SJSA1 (cell line): ENCODE measurements at regions not wholly inside any gene's neighbourhood (a gene's known extent, or its start where the extent isn't known, plus 50 kb on each side); places are given as distances from the start of the nearest gene placed in this dataset.
"Not testable (repeated sequence)": the region's sequence is repeated elsewhere in the genome, so short reads cannot be mapped to it uniquely, and the experiment has no call there.

Experiments
- DNase-seq, 2 experiments: peaks; one replicate each; pipeline ENCODE4 v3.0.0-alpha.2; 2015 to 2020; ENCODE audit warnings: low spot score in 2 of 2, low read depth in 1 of 2
- H3K27ac ChIP-seq: fragments of 250-450 bp; sonication (Bioruptor Pico); 2 replicates; pipeline ENCODE4 v1.5.1; 2020; ENCODE audit warnings: mild to moderate bottlenecking, moderate library complexity
- H3K27me3 ChIP-seq: fragments of 250-450 bp; sonication (Bioruptor Pico); replicated peaks from 2 replicates; pipeline ENCODE4 v1.5.1; 2020; ENCODE audit warnings: mild to moderate bottlenecking, moderate library complexity
- H3K36me3 ChIP-seq: fragments of 250-450 bp; sonication (Bioruptor Pico); 2 replicates; pipeline ENCODE4 v1.5.1; 2020; ENCODE audit warnings: mild to moderate bottlenecking
- H3K4me1 ChIP-seq: fragments of 250-450 bp; sonication (Bioruptor Pico); replicated peaks from 2 replicates; pipeline ENCODE4 v1.6.1; 2021; ENCODE audit warnings: mild to moderate bottlenecking
- H3K4me3 ChIP-seq: fragments of 250-450 bp; sonication (Bioruptor Pico); 2 replicates; pipeline ENCODE4 v1.5.1; 2020; ENCODE audit warnings: mild to moderate bottlenecking
- H3K9me3 ChIP-seq: fragments of 250-450 bp; sonication (Bioruptor Pico); replicated peaks from 2 replicates; pipeline ENCODE4 v1.5.1; 2020; ENCODE audit warnings: mild to moderate bottlenecking

- H3K27ac ChIP-seq, H3K4me3 ChIP-seq, H3K4me1 ChIP-seq, H3K36me3 ChIP-seq, H3K27me3 ChIP-seq, H3K9me3 ChIP-seq, DNase-seq: not testable (repeated sequence)
Observed at GRCh38 chr1:867550-867949, 56.2 kb upstream of the SAMD11 start.

GRCh38 chr1:869499-870244 lies 54.1 kb upstream of the SAMD11 start:
- H3K4me3 ChIP-seq, result no peak overlapping the region
- no peaks in the 10 kb centered on the region for H3K9me3 ChIP-seq
- peak; percentile 39 to 64 for DNase-seq
- no peak overlapping the region for H3K27ac ChIP-seq
- no peaks in the 10 kb centered on the region for H3K4me1 ChIP-seq
- H3K27me3 ChIP-seq, result no peaks in the 10 kb centered on the region; the same call in 1 of the 2 replicates
- no peaks in the 10 kb centered on the region for H3K36me3 ChIP-seq
